GM12874 (cell line): ENCODE measurements at regions not wholly inside any gene's neighbourhood (a gene's known extent, or its start where the extent isn't known, plus 50 kb on each side); places are given as distances from the start of the nearest gene placed in this dataset.

Experiments used
- TF ChIP-seq, protein P1 (sequence below): IDR thresholded peaks from 2 replicates; pipeline ENCODE4 v1.5.1; 2011; ENCODE audit warnings: low read depth, mild to moderate bottlenecking, control low read depth, low read length, moderate library complexity; ENCODE audit not compliant: insufficient read depth

DNA sequence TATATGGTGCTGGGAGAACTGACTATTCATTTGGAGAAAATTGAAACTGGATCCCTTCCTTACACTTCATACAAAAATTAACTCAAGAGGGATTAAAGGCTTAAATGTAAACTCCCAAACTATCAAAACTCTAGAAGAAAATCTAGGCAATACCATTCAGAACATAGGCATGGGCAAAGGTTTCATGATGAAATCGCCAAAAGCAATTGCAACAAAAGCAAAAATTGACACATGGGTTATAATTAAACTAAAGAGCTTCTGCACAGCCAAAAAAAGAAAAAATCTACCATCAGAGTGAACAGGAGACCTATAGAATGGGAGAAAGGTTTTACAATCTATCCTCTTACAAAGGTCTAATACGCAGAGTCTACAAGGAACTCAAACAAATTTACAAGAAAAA is 851.3 kb upstream of the MAN1A1 start:
- TF ChIP-seq, protein P1, sequence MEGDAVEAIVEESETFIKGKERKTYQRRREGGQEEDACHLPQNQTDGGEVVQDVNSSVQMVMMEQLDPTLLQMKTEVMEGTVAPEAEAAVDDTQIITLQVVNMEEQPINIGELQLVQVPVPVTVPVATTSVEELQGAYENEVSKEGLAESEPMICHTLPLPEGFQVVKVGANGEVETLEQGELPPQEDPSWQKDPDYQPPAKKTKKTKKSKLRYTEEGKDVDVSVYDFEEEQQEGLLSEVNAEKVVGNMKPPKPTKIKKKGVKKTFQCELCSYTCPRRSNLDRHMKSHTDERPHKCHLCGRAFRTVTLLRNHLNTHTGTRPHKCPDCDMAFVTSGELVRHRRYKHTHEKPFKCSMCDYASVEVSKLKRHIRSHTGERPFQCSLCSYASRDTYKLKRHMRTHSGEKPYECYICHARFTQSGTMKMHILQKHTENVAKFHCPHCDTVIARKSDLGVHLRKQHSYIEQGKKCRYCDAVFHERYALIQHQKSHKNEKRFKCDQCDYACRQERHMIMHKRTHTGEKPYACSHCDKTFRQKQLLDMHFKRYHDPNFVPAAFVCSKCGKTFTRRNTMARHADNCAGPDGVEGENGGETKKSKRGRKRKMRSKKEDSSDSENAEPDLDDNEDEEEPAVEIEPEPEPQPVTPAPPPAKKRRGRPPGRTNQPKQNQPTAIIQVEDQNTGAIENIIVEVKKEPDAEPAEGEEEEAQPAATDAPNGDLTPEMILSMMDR, result no peak

GRCh38 chr6:120198033-120198432 is 848.5 kb upstream of the MAN1A1 start:
- TF ChIP-seq, protein P1, result no peak

DNA sequence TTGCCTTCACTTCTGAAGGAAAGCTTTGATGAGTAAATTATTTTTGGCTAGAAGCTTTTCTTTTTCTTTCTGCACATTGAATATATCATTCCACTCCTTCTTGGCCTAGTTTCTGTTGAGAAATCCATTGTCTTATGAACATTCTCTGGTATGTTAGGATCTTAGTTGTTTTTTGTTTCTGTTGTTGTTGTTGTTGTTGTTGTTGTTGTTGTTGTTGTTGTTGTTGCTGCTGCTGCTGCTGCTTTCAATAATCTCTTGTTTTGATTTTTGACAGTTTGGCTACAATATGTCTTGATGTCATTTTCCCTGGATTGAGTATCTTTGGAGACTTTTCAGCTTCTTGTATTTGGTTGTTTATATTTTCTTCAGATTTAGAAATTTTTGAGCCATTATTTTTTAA is 836.5 kb upstream of the MAN1A1 start:
- TF ChIP-seq, protein P1, result no peak

GRCh38 chr6:120173250-120173649 is 823.7 kb upstream of the MAN1A1 start:
- TF ChIP-seq, protein P1, result no peak

GRCh38 chr6:120164531-120164930 is 815.0 kb upstream of the MAN1A1 start:
- TF ChIP-seq, protein P1, result no peak

DNA sequence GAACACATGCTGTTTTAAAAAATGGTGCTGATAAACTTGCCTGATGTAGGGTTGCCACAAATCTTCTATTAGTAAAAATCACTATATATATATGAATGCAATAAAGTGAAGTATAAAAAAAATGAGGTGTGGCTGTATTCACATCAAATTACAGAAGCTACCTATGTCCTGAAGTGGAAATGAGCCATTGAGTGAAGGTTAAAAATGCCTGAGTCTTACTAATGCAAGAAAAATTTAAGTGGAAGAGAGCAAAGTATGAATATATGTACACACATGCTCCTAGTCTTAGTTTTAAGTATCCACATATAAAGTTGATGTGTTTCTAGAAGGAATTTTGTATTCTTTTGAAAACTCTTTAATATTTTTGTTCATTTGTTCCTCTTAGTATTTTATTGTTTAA is 808.3 kb upstream of the MAN1A1 start:
- TF ChIP-seq, protein P1, result no peak

DNA sequence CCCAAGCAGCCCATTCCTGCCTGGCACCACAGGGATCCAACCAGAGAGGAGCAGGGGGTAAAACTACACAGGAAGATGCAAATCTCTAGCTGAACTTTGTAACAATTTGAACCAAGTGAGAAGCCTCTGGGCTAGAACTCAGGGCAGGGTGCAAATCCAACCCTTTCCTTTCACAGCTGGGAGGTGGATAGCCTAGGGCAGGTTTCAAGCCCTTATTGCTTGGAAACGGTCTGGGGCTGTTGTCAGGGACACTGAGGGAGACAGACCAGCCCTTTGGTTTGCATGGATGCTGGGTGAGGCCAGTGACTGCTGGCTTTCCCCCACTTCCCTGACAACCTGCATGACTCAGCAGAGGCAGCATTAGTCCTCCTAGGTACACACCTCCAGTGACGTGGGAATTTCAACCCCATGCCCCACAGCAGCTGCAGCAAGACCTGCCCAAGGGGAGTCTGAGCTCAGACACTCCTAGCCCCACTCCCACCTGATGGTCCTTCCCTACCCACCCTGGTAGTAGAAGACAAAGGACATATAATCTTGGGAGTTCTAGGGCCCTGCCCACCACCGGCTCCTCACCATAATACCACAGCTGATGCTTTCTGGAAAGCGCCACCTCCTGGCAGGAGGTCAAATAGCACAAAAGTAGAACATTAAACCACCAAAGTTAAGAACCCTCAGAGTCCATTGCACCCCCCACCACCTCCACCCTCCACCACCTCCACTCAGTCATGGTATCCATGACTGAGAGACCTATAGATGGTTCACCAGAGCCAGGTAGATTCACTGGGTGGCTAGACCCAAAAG is 797.7 kb upstream of the MAN1A1 start:
- TF ChIP-seq, protein P1, result peak; percentile 26; the same call in 1 of the 2 replicates
